ENCODE measurements at regions not wholly inside any gene's neighbourhood (a gene's known extent, or its start where the extent isn't known, plus 50 kb on each side); places are given as distances from the start of the nearest gene placed in this dataset.
A peak's percentile ranks its signal among the peaks of the same experiment; 100 is the strongest.
"Not testable (repeated sequence)": the region's sequence is repeated elsewhere in the genome, so short reads cannot be mapped to it uniquely, and the experiment has no call there.

DNA sequence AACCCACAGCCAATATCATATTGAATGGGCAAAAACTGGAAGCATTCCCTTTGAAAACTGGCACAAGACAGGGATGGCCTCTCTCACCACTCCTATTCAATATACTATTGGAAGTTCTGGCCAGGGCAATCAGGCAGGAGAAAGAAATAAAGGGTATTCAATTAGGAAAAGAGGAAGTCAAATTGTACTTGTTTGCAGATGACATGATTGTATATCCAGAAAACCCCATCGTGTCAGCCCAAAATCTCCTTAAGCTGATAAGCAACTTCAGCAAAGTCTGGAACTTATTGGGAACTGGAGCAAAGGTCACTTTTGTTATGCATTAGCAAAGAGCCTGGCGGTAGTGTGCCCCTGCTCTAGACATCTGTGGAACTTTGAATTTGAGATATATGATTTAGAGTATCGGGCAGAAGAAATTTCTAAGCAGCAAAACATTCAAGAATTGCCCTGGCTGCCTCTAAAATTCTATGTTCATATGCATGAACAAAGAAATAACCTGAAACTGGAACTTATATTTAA is 53.4 kb upstream of the PSMA1 start:
- H3K36me3 ChIP-seq; FAIRE-seq; H3K4me3 ChIP-seq; H3K4me1 ChIP-seq; H3K27me3 ChIP-seq; H3K9me3 ChIP-seq; intact Hi-C loops (cut with DNase I); DNase-seq: not testable (repeated sequence)
- ATAC-seq = peak; percentile 38 to 81 (median 58)
- WGBS, 2 donors = 33 to 42% methylated on average over 3 of the region's 3 CpGs
- H3K27ac ChIP-seq = peak overlapping the region in 1 of 4 donors; percentile 52

DNA sequence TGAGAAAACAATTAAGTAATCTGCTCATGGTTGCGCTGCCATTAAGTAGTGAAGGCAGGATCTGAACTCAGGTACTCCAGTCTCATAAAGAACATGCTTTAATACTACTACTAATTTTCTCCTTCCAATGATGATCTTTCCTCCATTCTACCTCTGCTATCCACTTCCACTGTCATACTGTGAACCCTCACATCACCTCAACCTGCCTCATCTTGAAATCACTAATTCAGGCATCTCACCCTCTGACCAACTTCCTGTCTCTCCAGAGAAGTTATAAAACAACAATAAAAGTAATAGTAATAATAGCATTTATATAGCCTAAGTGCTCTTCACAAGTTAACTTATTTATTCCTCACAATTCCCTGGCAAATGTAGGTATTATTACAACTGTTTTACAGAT is 57.1 kb upstream of the PSMA1 start:
- Histone ChIP-seq H3K9me3 (no peaks in the 10 kb centered on the region), H3K4me1 (peaks cover 0 to 5% (median 4%) of the 10 kb centered on the region in 3 donors), H3K27me3 (no peaks in the 10 kb centered on the region), H3K4me3 (no peak overlapping the region), H3K36me3 (no peaks in the 10 kb centered on the region), H3K27ac (no peak overlapping the region)
- TF ChIP-seq, protein P1, sequence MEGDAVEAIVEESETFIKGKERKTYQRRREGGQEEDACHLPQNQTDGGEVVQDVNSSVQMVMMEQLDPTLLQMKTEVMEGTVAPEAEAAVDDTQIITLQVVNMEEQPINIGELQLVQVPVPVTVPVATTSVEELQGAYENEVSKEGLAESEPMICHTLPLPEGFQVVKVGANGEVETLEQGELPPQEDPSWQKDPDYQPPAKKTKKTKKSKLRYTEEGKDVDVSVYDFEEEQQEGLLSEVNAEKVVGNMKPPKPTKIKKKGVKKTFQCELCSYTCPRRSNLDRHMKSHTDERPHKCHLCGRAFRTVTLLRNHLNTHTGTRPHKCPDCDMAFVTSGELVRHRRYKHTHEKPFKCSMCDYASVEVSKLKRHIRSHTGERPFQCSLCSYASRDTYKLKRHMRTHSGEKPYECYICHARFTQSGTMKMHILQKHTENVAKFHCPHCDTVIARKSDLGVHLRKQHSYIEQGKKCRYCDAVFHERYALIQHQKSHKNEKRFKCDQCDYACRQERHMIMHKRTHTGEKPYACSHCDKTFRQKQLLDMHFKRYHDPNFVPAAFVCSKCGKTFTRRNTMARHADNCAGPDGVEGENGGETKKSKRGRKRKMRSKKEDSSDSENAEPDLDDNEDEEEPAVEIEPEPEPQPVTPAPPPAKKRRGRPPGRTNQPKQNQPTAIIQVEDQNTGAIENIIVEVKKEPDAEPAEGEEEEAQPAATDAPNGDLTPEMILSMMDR (IDR thresholded peaks at IDR 0.05) = no peak
- no peak for FAIRE-seq
- no peak for DNase-seq
- WGBS, 2 donors = 99 to 100% methylated on average over 1 of the region's 1 CpG
- ATAC-seq = no peak
- intact Hi-C loops (cut with DNase I) = no loop called here

DNA sequence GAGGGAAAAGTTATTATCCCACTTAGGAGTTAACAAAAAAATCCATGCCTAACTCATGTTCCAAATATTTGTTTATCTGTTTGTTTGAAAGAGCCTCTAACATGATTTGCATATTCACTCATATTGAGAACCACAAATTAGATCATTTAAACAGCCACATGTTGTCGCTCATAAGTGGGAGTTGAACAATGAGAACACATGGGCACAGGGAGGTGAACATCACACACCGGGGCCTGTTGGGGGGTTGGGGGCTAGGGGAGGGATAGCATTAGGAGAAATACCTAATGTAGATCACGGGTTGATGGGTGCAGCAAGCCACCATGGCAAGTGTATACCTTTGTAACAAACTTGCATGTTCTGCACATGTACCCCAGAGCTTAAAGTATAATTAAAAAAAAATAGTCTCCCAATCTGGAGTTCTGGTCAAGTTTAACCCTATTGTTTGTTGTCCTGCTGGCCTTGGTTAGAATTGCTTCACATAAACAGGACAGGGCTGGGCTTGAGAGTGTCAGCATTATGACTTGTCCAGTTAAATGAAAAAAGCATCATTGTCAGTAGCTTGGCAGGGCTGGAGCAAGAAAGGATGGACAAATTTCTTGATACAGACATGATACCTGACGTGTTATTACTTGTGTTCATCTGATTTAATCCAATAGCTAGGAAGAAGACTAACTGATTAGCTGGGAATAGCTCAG is 57.8 kb upstream of the PSMA1 start:
- Histone ChIP-seq H3K4me1 (peaks cover 5 to 7% (median 5%) of the 10 kb centered on the region in 3 donors), H3K9me3 (no peaks in the 10 kb centered on the region), H3K27ac (peak overlapping the region in 1 of 4 donors; percentile 31), H3K4me3 (no peak overlapping the region), H3K36me3 (no peaks in the 10 kb centered on the region), H3K27me3 (no peaks in the 10 kb centered on the region)
- no peak for ATAC-seq
- FAIRE-seq = no peak
- TF ChIP-seq, protein P1 (IDR thresholded peaks at IDR 0.05) = no peak
- no peak for DNase-seq
- 92% methylated on average over 4 of the region's 4 CpGs for WGBS, 2 donors
- intact Hi-C loops (cut with DNase I) = no loop called here

DNA sequence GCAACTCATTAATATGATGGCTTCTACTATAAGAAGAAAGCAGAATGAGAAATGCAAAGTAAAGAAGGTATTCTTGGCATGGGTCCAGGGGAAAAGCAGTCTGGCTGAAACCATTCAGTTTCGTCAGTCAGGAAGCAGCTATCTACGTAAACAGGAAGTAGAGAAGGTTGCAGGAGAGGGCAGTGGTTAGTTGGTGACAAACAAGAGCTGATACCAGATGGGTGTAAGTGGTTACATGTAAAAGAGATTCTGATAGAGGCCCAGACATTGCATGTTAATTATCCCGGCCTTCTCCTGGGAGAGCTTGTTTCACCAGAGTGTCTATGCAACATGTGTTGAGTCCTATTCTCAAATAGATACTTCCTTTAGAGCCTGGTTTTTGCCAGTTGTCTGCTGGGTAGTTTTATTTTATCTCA is 58.4 kb upstream of the PSMA1 start:
- WGBS, 2 donors = 52 to 54% methylated on average over 3 of the region's 3 CpGs
- FAIRE-seq (no peak), DNase-seq (peak in 1 of 6 donors; percentile 32), ATAC-seq (peak in 3 of 4 donors; percentile 60 to 79 (median 64))
- TF ChIP-seq, protein P1 (IDR thresholded peaks at IDR 0.05) = no peak
- Histone ChIP-seq H3K9me3 (no peaks in the 10 kb centered on the region), H3K4me1 (peaks cover 5 to 13% (median 9%) of the 10 kb centered on the region in 3 donors), H3K27ac (peak overlapping the region in 1 of 4 donors; percentile 31), H3K27me3 (no peaks in the 10 kb centered on the region), H3K4me3 (no peak overlapping the region), H3K36me3 (no peaks in the 10 kb centered on the region)
- intact Hi-C loops (cut with DNase I) = no loop called here

DNA sequence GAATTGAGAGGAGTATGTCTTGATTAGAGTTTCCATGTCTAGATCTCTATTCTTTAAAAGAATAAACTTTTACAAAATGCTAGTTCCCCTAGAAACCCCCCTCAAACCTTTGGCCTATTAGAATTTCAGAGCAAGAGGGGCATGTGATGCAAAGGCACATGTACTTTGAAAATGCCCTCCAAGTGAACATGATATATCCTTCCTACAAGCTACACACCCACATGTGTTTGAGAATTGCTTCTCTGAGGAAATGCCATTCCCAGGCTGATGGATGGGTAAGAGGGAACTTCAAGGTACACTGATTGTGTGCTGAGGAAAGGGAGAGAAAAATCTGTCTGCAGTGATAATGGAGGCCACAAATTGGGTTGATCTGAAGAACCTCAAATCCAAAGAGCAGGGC is 59.5 kb upstream of the PSMA1 start:
- Histone ChIP-seq H3K27ac (no peak overlapping the region), H3K4me1 (peaks cover 5 to 20% (median 20%) of the 10 kb centered on the region in 3 donors), H3K27me3 (no peaks in the 10 kb centered on the region), H3K36me3 (no peaks in the 10 kb centered on the region), H3K4me3 (no peak overlapping the region), H3K9me3 (no peaks in the 10 kb centered on the region)
- DNase-seq (no peak), ATAC-seq (no peak), FAIRE-seq (no peak)
- intact Hi-C loops (cut with DNase I) = no loop called here
- TF ChIP-seq, protein P1 (IDR thresholded peaks at IDR 0.05) = no peak
